HG03097 (cell line): ENCODE measurements at regions not wholly inside any gene's neighbourhood (a gene's known extent, or its start where the extent isn't known, plus 50 kb on each side); places are given as distances from the start of the nearest gene placed in this dataset.
"Not testable (repeated sequence)": the region's sequence is repeated elsewhere in the genome, so short reads cannot be mapped to it uniquely, and the experiment has no call there.

ENCODE experiments used
- ATAC-seq: cut with Tn5 transposase; IDR thresholded peaks from one replicate; pipeline ENCODE4 v1.9.1; 2021; ENCODE audit not compliant: unreplicated experiment, low FRiP score

DNA sequence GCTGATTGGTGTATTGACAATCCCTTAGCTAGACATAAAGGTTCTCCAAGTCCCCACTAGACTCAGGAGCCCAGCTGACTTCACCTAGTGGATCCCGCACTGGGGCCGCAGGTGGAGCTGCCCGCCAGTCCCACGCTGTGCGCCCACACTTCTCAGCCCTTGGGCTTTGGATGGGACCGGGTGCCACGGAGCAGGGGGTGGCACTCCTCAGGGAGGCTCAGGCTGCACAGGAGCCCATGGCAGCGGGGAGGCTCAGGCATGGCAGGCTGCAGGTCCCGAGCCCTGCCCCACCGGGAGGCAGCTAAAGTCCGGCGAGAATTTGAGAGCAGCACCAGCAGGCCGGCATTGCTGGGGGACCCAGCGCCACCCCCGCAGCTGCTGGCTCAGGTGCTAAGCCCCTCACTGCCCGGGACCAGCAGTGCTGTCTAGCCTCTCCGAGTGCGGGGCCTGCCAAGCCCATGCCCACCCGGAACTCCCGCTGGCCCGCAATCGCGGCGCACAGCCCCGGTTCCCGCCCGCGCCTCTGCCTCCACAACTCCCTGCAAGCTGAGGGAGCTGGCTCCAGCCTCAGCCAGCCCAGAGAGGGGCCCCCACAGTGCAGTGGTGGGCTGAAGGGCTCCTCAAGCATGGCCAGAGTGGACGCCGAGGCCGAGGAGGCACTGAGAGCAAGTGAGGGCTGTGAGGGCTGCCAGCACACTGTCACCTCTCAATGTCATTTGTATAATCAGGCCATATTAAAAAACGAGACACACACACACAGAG, 437.2 kb downstream of the CSNK1G3 start:
- no peak for ATAC-seq

DNA sequence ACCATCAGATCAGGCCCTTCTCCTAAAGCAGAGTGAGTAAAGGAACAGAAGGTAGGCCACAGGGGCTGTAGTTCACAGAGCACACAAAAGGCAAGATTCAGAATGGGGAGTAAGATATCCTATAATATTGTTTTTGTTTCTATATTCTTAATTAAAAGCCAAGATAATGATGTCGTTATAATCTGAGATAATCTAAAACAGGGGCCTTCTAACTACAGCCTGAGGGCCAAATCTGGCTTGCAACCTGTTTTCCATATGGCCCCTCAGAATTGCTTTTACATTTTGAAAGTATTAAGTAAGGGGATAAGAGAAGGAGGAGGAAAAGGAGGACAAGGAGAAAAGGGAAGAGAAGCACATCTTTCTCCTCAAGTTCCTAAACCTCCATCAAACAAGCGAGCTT, 435.8 kb downstream of the CSNK1G3 start:
- ATAC-seq = no peak

DNA sequence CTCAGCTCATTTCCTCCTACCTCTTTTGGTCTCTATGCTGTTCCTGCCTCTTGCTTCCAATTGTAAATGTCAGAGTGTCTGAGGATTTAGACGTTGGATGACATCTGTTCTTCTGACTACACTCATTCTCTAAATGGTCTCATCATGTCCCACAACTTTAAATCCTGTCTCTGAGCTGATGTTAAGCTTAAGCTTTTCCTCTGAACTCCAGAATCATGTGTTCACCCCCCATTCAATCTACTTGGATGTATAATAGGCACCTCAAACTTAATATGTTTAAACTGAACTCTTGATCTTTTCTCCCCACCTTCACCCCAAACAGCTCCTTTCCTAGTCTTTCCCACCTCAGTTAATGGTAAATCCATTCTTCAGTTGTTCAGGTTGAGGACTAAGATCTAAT, 433.6 kb downstream of the CSNK1G3 start:
- ATAC-seq = no peak

DNA sequence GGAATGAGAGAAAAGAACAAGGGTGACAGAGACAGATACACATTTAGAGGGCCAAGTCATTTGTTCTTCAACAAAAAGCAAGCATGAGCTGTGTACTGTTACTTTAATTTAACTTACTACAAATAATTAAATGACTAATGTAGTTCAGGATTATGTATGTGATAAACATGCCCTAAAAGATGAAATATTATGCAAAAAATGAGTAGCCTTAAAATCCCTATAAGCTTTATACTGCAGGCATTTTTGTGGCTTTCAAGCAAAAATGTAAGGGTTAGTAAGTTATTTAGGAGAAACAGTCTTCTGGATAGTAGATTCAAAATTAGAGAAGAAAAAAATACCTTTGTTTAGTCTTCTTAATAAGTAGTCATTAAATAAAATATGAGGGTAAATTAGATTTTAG, 431.2 kb downstream of the CSNK1G3 start:
- no peak for ATAC-seq

DNA sequence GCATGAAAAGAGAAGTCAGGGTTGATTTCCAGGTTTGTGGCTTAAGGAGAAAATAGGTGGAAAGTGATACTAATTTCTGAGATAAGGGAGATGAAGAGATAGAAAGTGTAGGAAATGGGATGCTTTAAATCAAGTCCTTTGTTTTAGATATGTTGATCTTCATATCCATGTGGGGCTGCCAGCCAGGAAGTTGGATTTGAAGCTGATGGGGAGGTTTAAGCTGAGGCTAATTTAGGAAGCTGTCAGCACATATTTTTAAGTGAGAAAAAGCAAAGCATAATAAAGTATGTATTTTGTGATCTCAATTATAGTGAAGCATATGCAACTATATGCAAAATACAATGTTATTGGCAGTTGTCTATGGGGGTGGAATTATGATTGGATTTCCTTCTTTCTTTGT, 428.4 kb downstream of the CSNK1G3 start:
- ATAC-seq = no peak

DNA sequence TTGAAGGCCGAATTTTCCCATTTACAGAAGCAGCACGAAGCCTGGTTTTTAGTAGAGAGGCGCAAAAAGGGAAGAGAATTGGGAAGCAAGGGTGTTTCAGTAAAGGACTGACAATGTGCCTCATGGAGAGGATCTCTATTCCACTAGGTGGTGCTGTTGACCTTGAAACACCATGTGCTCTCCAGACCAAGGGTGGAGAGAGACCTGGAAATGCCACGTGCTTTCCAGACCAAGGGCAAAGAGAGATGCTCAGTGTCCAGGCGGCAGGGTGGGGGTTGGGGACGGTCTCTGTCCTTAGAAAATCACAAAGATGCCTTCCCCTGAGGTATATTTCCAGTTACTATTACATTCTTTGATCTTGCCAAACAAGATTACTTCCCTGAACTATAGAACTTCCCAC, 425.3 kb downstream of the CSNK1G3 start:
- no peak for ATAC-seq

DNA sequence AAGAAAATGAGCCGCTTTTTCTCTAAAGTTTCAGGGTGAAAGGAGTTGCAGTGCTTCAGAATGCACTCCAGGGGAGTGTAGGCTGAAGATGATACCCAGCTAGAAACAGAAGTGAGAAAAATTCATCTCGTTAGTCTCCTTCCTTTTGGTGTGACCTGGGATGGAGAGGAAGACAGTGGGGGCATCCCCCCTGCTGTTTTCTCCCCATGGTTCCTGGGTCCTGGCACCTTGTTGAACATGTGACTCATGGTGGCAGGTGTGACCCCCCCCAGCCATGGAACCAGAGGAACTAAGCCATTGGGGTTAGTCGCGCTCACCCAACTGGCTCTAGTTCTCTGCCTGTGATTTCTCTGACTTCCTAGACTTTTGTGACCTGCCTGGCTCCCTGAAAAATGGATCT, 424.6 kb downstream of the CSNK1G3 start:
- no peak for ATAC-seq

DNA sequence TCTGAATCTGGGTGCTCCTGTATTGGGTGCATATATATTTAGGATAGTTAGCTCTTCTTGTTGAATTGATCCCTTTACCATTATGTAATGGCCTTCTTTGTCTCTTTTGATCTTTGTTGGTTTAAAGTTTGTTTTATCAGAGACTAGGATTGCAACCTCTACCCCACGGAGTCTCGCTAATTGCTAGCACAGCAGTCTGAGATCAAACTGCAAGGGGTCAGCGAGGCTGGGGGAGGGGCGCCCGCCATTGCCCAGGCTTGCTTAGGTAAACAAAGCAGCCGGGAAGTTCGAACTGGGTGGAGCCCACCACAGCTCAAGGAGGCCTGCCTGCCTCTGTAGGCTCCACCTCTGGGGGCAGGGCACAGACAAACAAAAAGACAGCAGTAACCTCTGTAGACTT, 421.8 kb downstream of the CSNK1G3 start:
- ATAC-seq = not testable (repeated sequence)

DNA sequence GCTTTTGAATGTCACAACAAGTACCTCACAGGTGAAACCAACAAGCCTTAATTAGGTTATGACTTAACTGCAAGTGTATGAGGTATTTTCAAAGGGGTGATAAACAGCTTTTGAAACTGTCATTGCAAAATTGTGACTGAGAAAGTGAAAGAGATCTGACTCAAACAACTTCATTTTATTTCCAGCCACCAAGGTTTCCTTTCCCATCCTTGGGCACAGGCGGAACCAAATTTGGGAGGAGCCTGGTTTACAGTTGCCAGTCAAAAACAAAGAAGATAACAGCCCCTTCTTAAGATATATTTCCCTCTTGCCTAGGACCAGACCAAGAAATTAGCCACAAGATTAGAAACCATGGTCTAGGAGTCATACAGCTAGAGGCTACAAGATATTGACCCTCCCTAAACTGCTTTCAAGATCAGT, 417.1 kb downstream of the CSNK1G3 start:
- ATAC-seq = no peak

DNA sequence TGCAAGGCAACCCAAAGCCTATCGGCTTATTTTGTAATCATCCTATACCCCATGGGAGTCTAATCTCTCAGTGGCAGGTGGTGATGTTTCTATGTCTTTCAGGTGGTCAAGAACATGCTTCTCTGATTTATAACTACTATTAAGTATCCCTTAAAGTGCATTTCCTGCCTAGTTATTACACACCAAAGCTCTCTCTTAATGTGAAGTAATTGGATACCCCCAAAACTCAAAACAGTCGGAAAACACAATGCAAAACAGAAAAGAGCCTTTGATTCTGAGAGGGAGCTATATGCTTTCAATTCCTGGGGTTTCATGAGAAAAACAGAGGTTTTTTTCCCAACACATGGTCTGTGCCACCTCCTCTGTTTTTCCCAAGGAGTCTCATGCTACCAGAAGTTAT, 416.4 kb downstream of the CSNK1G3 start:
- no peak for ATAC-seq

DNA sequence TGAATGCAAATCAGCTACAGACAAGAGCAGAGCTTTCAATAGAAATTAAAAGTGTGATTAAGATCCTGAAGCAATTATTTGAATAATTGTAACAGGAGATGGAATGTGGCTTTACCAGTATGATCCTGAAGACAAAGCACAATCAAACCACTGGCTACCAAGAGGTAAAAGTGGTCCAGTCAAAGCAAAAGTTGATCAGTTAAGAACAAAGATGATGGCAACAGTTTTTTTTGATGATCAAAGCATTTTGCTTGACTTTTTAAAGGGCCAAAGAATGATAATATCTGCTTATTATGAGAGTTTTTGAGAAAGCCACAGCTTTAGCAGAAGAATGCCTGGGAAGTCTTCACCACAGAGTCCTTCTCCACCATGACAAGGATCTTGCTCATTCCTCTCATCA, 409.2 kb downstream of the CSNK1G3 start:
- ATAC-seq = no peak

DNA sequence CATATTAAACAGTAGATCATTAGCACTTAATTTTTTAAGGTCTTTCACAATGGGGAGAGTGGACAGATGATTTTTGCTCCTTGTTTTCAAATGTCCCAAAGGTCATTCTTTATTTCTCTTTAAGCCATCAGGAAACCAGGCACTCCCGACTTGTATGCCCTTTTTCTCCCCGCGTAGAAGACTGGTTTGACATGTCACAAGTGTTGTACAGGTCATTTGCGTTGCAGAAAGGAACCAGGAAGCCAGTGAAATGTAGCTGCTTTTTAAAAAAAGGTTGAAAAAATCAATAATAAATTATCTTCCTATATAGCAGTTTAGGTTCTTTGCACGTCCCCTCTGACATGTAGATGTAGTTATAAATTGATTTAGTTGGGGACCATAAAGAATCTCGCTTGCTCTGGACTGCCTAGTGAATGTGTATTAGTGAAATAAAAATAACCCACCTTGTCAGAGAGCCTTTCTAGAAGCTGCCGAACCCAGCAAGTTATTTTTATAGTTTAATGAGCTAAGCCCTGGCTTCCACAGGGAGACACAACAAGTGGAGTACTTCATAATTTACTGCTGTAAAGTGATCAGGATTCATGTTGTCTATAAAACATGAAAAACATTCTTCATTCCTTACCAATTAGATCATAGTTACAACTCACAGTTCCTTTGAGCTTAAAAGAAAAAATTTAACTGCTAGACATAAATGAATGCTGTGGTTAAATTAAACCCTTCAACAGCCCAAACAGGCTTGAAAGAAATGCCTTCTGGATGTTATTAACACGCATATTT, 404.6 kb downstream of the CSNK1G3 start:
- ATAC-seq = no peak

DNA sequence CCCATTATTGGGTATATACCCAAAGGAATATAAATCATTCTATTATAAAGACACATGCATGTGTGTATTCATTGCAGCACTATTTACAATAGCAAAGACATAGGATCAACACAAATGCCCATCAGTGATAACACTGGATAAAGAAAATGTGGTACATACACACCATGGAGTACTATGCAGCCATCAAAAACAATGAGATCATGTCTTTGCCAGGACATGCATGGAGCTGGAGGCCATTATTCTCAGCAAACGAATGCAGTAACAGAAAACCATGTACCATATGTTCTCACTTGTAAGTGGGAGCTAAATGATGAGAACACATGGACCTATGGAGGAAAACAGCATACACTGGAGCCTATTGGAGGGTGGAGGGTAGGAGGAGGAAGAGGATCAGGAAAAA, 402.4 kb downstream of the CSNK1G3 start:
- ATAC-seq = no peak

DNA sequence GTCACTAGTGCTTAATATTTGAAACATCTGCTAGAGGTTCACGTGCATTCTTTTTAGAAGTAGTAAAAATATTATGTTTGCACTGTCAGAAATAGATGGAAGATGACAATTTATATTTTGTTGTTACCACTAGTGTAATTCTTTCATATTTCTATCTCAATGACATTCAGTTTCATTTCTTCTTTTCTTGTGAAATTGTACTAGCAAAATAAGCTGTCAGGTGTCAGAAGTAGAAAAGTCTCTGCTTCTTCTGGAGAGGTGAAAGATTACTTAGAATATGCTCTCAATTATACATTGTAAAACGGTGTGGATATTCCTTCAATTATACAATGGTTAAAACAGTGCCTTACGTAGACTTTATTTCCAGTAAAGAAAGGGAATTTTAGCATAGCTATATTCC, 395.4 kb downstream of the CSNK1G3 start:
- ATAC-seq = no peak

DNA sequence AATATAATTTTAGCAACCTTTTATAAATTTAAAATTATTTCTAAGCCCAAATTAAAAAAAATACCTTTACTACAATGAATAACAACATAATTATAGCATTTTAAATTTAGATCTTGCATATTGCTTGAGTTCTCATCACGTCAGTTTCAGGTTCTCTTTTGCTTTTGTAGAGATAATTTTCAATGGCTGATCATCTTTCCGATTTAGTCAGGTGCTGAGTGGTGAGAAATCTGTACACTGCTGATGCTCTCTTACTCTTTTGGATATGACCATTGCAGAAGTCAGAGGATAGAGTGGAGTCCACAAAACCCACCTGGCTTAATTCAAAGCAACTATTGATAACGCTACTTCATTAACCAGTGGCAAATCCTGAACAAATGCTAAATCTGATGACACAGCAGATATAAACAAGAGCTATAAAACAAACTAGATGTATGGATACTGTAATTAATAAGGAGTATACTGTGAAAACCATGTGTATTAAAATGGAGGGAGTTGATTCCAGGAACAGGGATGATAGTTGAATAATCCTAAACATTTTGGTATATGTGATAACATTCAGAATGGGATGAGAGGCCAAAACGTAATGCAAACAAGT, 394.8 kb downstream of the CSNK1G3 start:
- ATAC-seq = no peak

DNA sequence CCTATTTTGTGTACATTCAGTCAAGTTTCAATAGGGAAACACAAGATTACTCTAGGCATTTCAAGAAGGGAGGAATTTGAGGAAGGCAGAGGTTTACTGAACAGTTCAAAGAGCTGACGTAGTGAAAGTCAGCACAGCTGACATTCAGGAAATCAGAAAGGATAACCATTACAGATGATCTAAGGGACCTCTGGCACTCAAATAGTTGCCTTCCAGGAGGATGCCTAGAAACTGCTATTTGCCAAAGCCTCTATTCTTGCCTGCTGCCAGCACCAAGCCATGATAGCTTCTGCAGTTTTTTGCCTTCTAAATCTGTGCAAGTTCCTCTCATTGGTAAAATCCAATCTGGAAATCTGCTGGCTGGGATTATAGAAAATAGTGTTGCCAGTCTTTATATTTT, 373.1 kb downstream of the CSNK1G3 start:
- ATAC-seq = no peak

DNA sequence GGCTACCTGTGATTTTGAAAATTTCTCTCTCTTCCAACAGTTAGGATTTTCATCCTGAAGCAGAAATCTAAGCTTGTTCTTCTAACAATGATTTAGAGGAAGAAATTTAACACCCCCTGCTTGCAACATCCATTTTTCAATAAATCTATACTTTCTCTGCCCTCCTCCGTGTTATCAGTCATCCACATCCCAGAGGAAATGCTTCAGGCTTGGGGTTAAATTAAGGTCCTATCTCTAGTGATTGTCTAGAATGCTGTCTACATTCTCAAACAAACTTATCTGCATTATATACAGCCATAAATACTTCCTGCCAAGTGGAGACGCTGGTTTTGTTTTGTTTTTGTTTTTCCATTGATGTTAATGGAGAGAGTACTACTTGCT, 371.0 kb downstream of the CSNK1G3 start:
- ATAC-seq = no peak

DNA sequence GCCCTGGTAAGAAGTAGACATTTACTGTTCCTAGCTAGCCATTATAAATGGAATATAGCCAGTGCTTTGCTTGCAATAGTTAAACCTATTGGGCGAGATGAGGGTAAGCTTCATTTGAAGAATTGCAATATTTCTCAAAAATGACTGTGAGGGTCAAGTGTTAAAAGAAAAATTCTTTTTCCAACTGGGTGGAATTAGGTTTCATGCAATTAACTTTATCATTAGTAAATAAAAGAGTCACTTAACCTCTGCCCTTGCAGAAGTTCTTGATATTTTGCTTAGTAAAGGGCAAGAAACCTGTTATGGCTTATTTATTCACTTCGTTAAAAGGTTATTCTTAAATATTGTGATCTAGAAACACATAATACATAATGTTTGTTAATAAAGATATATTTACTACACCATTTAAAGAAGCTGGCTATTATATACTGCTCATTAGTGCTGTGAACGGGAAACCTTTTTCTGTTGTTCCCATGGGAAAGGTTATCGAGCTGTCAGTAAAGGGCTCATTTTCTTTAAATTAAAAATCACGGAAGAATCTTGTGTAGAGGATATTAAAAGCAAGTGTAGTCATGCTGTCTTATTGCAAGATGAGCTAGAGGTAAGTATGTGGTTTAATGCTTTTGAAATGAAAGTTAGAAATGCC, 370.5 kb downstream of the CSNK1G3 start:
- ATAC-seq = no peak

DNA sequence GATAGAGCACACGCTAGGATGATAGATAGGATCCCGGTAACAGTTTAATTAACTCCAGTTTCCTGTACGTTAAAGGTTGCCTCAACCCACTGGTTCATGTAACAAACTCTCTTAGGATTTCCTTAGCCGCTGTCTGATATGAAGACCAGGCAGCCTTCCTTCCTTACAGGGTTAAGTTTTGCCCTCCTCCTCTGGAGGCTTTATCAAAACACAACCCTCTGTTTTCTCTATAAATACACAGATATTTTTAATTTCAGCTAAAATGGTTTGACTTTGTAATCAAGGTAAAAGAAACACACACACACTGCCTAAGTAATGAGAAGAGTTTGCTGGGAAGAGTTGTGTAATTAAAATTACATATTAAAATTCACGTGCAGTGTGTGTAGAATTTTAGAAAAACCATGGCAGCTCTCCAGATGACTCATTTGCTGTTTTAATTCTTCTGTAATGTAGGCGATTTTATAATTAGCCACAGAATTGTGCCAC, 369.8 kb downstream of the CSNK1G3 start:
- no peak for ATAC-seq

DNA sequence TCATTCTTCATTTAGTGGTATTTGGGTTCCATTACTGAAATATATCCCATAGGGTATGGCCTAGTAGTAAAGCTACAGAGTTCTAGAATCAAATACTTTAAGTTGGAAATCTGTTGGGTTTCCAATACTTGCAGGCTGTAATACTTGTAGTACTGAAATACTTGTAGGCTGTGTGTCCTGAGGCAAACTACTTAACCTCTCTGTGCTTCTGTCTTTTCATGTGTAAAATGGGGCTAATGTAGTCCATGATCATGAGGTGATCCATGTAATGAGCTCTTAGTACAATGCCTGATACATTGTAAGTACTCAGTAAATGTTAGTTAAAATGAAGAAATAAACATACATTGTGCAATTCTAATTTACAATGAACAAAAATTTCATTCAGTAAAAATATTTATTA, 368.9 kb downstream of the CSNK1G3 start:
- ATAC-seq = no peak

DNA sequence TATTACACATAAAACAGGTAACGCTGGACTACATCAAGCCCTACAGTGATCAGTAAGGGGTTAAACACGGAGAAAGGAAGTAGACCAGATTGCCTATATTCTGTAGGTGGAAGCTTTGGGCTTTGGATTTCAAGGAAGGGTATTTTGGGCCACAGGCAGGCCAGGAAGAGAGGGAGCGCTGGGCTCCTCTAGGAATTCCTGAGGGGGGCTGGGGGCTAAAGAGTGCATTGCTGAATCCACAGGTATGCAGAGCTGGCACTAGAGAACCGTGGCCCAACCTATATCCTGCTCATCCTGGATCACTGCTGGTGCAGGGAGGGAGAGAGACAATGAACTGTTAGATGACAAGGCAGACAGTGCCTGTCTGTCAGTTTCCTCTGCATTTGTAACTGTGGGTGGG, 367.1 kb downstream of the CSNK1G3 start:
- ATAC-seq = no peak
